ENCODE measurements at regions not wholly inside any gene's neighbourhood (a gene's known extent, or its start where the extent isn't known, plus 50 kb on each side); places are given as distances from the start of the nearest gene placed in this dataset.

DNA sequence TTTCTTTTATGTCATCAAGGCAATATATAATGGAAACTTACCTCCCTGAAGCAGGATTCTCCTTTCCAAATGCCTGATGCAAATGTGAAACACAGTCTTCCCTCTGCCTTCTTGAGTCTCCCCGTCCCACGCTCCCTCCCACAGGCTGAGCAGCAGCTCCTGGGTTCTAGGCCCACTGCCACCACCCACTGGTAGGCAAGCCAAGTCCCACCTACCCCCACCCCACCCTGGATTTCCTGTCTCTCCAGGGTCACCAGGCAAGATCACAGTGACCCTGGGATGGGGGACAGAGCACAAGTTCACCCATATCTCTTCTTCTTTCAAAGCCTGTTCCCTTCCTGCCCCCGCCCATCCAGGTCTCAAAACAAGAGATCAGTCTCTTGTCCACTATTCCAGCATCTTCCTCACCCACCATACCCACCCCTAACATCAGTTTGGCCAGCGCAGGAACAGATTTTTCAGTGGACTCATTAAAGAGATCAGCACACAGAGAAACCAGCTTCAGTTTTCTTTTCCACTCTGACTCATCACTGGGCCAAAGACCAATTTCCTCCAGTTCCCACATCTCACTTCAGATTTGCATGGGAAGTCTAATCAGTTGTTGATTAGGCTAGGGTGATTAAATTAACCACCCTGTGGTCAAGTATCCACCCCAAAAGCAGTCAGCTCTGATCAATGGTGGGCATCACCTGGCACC lies 151.5 kb downstream of the ACTL7B start:
- TF ChIP-seq POLR2A (IDR thresholded peaks at IDR 0.05): no peak
- TF ChIP-seq, protein P1, sequence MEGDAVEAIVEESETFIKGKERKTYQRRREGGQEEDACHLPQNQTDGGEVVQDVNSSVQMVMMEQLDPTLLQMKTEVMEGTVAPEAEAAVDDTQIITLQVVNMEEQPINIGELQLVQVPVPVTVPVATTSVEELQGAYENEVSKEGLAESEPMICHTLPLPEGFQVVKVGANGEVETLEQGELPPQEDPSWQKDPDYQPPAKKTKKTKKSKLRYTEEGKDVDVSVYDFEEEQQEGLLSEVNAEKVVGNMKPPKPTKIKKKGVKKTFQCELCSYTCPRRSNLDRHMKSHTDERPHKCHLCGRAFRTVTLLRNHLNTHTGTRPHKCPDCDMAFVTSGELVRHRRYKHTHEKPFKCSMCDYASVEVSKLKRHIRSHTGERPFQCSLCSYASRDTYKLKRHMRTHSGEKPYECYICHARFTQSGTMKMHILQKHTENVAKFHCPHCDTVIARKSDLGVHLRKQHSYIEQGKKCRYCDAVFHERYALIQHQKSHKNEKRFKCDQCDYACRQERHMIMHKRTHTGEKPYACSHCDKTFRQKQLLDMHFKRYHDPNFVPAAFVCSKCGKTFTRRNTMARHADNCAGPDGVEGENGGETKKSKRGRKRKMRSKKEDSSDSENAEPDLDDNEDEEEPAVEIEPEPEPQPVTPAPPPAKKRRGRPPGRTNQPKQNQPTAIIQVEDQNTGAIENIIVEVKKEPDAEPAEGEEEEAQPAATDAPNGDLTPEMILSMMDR (IDR thresholded peaks at IDR 0.05): no peak
